H1 (cell line): ENCODE measurements at regions not wholly inside any gene's neighbourhood (a gene's known extent, or its start where the extent isn't known, plus 50 kb on each side); places are given as distances from the start of the nearest gene placed in this dataset.

Source experiments
- GTF2F1 ChIP-seq: IDR thresholded peaks from 2 replicates; pipeline ENCODE4 v1.6.1; 2012; ENCODE audit warnings: low read depth, low read length, improper control_type of control experiment, borderline replicate concordance
- KDM5A ChIP-seq: fragments of 200-600 bp; IDR thresholded peaks from 2 replicates; pipeline ENCODE4 v1.7.1; 2012; ENCODE audit warnings: mild to moderate bottlenecking, low read length, inconsistent platforms, mixed read lengths
- RBBP5 ChIP-seq: IDR thresholded peaks from 2 replicates; pipeline ENCODE4 v1.7.1; 2012; ENCODE audit warnings: low read depth, mild to moderate bottlenecking, inconsistent platforms, low read length, moderate library complexity, borderline replicate concordance
- TEAD4 ChIP-seq: IDR thresholded peaks from 2 replicates; pipeline ENCODE4 v1.6.1; 2012; ENCODE audit warnings: low read depth, low read length, inconsistent platforms, mixed read lengths

- TF ChIP-seq KDM5A (no peak), TEAD4 (no peak), RBBP5 (no peak), GTF2F1 (no peak)
These were observed 95.3 kb upstream of the RET start (continued) for GRCh38 chr10:42981358-42982236.
